ENCODE measurements at regions not wholly inside any gene's neighbourhood (a gene's known extent, or its start where the extent isn't known, plus 50 kb on each side); places are given as distances from the start of the nearest gene placed in this dataset.
"Not testable (repeated sequence)": the region's sequence is repeated elsewhere in the genome, so short reads cannot be mapped to it uniquely, and the experiment has no call there.

DNA sequence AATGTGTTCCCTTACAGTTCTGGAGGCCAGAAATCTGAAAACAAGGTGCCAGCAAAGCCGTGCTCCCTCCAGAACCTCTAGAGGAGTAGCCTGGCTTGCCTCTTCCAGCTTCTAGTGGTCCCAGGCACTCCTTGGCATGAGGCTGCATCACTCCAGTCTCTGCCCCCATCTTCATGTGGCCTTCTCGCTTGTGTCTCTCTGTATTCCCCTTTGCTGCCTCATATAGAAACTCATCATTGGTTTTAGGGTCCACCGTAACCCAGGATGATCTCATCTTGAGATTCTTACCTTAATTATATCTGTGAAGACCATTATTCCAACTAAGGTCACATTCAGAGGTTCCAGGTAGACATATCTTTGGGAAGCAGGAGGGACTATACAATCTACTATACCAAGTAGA, 182.4 kb downstream of the SKIDA1 start:
- Histone ChIP-seq H2AFZ (ENCODE audit: low read depth, low read length) (no peak overlapping the region), H2BK5ac (ENCODE audit: low read depth, low read length, poor library complexity, severe bottlenecking) (no peak overlapping the region), H3K27ac (ENCODE audit: low read length, poor library complexity, severe bottlenecking) (no peak overlapping the region), H3K36me3 (ENCODE audit: control insufficient read depth in 1 of 2, insufficient read depth in 2 of 2, low read depth in 1 of 2, low read length in 2 of 2) (no peaks in the 10 kb centered on the region), H3K4me1 (ENCODE audit: control insufficient read depth, insufficient read depth, low read depth, low read length) (no peaks in the 10 kb centered on the region), H3K9ac (ENCODE audit: low read length) (no peak overlapping the region), H2BK12ac (ENCODE audit: low read length in 2 of 2) (no peak overlapping the region), H3K18ac (ENCODE audit: low read depth in 1 of 2, low read length in 2 of 2) (no peak overlapping the region), H4K91ac (ENCODE audit: low read length) (no peak overlapping the region), H3K4me2 (ENCODE audit: low read length, poor library complexity, severe bottlenecking) (no peak overlapping the region), H3K9me3 (ENCODE audit: control insufficient read depth, low read length) (peaks cover 4% of the 10 kb centered on the region), H2BK15ac (ENCODE audit: low read depth, poor library complexity, severe bottlenecking) (no peak overlapping the region), H3K79me1 (replicated peaks; ENCODE audit: low read length, poor library complexity, severe bottlenecking) (no peaks in the 10 kb centered on the region), H3K14ac (ENCODE audit: low read length in 2 of 2) (no peak overlapping the region), H4K8ac (ENCODE audit: low read length) (peak overlapping the region; percentile 45), H2AK5ac (ENCODE audit: low read length, severe bottlenecking) (no peak overlapping the region), H3K27me3 (ENCODE audit: control insufficient read depth in 1 of 2, insufficient read depth in 1 of 2, low read length in 2 of 2) (peaks cover 0 to 3% of the 10 kb centered on the region in 2 experiments), H3K4me3 (ENCODE audit: insufficient read depth in 1 of 2, low read depth in 1 of 2, low read length in 2 of 2) (no peak overlapping the region), H3K4ac (ENCODE audit: low read depth in 1 of 2, low read length in 2 of 2) (no peak overlapping the region), H2BK120ac (ENCODE audit: low read depth, low read length) (no peak overlapping the region), H3K23ac (ENCODE audit: low read length in 2 of 2) (no peak overlapping the region)
- 95% methylated on average over 3 of the region's 3 CpGs for WGBS
- DNase-seq: no peak

DNA sequence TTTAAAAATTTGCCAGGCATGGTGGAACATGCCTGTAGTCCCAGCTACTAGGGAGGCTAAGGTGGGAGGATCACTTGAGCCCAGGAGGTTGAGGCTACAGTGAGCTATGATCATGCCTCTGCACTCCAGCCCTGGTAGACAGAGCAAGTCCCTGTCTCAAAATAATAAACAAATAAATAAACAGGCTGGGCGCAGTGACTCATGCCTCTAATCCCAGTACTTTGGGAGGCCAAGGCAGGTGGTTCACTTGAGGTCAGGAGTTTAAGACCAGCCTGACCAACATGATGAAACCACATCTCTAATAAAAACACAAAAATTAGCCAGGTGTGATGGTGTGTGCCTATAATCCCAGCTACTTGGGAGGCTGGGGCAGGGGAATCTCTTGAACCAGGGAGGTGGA, 183.0 kb downstream of the SKIDA1 start:
- H3K27ac ChIP-seq (ENCODE audit: low read length, poor library complexity, severe bottlenecking); H2BK15ac ChIP-seq (ENCODE audit: low read depth, poor library complexity, severe bottlenecking); H2AK5ac ChIP-seq (ENCODE audit: low read length, severe bottlenecking); H3K9me3 ChIP-seq (ENCODE audit: control insufficient read depth, low read length); H3K18ac ChIP-seq (ENCODE audit: low read depth in 1 of 2, low read length in 2 of 2); H3K27me3 ChIP-seq (ENCODE audit: control insufficient read depth in 1 of 2, insufficient read depth in 1 of 2, low read length in 2 of 2); H4K91ac ChIP-seq (ENCODE audit: low read length); H3K79me1 ChIP-seq (replicated peaks; ENCODE audit: low read length, poor library complexity, severe bottlenecking); H3K4me3 ChIP-seq (ENCODE audit: insufficient read depth in 1 of 2, low read depth in 1 of 2, low read length in 2 of 2); H3K14ac ChIP-seq (ENCODE audit: low read length in 2 of 2); H2AFZ ChIP-seq (ENCODE audit: low read depth, low read length); H4K8ac ChIP-seq (ENCODE audit: low read length); H3K23ac ChIP-seq (ENCODE audit: low read length in 2 of 2); H2BK5ac ChIP-seq (ENCODE audit: low read depth, low read length, poor library complexity, severe bottlenecking); H2BK120ac ChIP-seq (ENCODE audit: low read depth, low read length); DNase-seq; H3K4me1 ChIP-seq (ENCODE audit: control insufficient read depth, insufficient read depth, low read depth, low read length); H3K36me3 ChIP-seq (ENCODE audit: control insufficient read depth in 1 of 2, insufficient read depth in 2 of 2, low read depth in 1 of 2, low read length in 2 of 2); H2BK12ac ChIP-seq (ENCODE audit: low read length in 2 of 2); H3K9ac ChIP-seq (ENCODE audit: low read length); H3K4me2 ChIP-seq (ENCODE audit: low read length, poor library complexity, severe bottlenecking); H3K4ac ChIP-seq (ENCODE audit: low read depth in 1 of 2, low read length in 2 of 2): not testable (repeated sequence)
- 33% methylated on average over 1 of the region's 1 CpG for WGBS

DNA sequence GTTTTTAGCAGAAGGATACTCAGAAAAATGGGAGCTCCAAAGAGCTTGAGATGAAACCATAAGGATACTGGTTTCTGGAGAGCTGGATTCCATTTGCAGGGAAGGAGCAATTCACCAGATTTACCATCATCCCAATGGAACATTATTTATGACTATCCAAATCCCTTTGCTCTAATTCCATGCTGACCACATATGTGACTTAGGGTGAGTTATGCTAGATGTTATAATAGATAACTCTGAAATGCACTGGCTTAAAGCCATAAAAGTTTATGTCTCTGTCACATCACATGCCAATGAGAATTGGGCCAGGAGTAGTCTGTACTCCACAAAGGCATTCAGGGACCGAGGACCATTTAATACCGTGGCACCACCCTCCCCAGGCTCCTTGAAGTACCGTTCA, 185.2 kb downstream of the SKIDA1 start:
- Histone ChIP-seq H3K9ac (ENCODE audit: low read length) (no peak overlapping the region), H3K4me3 (ENCODE audit: insufficient read depth in 1 of 2, low read depth in 1 of 2, low read length in 2 of 2) (no peak overlapping the region), H3K79me1 (replicated peaks; ENCODE audit: low read length, poor library complexity, severe bottlenecking) (no peaks in the 10 kb centered on the region), H4K8ac (ENCODE audit: low read length) (no peak overlapping the region), H2AK5ac (ENCODE audit: low read length, severe bottlenecking) (no peak overlapping the region), H2BK5ac (ENCODE audit: low read depth, low read length, poor library complexity, severe bottlenecking) (no peak overlapping the region), H3K4ac (ENCODE audit: low read depth in 1 of 2, low read length in 2 of 2) (no peak overlapping the region), H2BK12ac (ENCODE audit: low read length in 2 of 2) (no peak overlapping the region), H3K27me3 (ENCODE audit: control insufficient read depth in 1 of 2, insufficient read depth in 1 of 2, low read length in 2 of 2) (peaks cover 0 to 3% of the 10 kb centered on the region in 2 experiments), H3K14ac (ENCODE audit: low read length in 2 of 2) (no peak overlapping the region), H3K18ac (ENCODE audit: low read depth in 1 of 2, low read length in 2 of 2) (no peak overlapping the region), H2AFZ (ENCODE audit: low read depth, low read length) (no peak overlapping the region), H3K4me1 (ENCODE audit: control insufficient read depth, insufficient read depth, low read depth, low read length) (peaks cover 9% of the 10 kb centered on the region), H2BK120ac (ENCODE audit: low read depth, low read length) (no peak overlapping the region), H3K9me3 (ENCODE audit: control insufficient read depth, low read length) (no peaks in the 10 kb centered on the region), H3K23ac (ENCODE audit: low read length in 2 of 2) (no peak overlapping the region), H2BK15ac (ENCODE audit: low read depth, poor library complexity, severe bottlenecking) (no peak overlapping the region), H3K36me3 (ENCODE audit: control insufficient read depth in 1 of 2, insufficient read depth in 2 of 2, low read depth in 1 of 2, low read length in 2 of 2) (no peaks in the 10 kb centered on the region), H3K4me2 (ENCODE audit: low read length, poor library complexity, severe bottlenecking) (no peak overlapping the region), H4K91ac (ENCODE audit: low read length) (no peak overlapping the region), H3K27ac (ENCODE audit: low read length, poor library complexity, severe bottlenecking) (no peak overlapping the region)
- no peak for DNase-seq
- WGBS: 59% methylated on average over 3 of the region's 3 CpGs

DNA sequence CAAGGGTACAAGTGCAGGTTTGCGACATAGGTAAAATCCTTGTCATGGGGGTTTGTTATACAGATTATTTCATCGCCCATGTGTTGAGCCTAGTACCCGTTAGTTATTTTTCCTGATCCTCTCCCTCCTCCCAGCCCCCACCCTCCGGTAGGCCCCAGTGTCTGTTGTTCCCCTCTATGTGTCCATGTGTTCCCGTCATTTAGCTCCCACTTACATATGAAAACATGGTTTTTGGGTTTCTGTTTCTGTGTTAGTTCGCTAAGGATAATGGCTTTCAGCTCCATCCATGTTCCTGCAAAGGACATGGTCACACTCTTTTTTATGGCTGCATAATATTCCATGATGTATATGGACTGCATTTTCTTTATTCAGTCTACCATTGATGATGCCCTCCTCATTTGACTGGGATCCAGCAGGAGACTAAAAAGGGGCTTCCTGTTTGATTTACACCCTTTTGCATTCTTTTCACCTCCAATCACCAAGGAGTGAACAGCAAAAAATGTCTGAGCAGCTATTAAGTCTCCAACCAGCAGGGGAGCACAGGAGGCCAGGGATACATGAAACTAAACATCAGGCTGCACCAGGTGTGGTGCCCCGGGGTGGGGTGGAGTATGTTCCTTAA, 188.2 kb downstream of the SKIDA1 start:
- Histone ChIP-seq H3K27ac (ENCODE audit: low read length, poor library complexity, severe bottlenecking) (peak overlapping the region; percentile 4), H3K9me3 (ENCODE audit: control insufficient read depth, low read length) (no peaks in the 10 kb centered on the region), H2AFZ (ENCODE audit: low read depth, low read length) (no peak overlapping the region), H3K23ac (ENCODE audit: low read length in 2 of 2) (no peak overlapping the region), H2BK120ac (ENCODE audit: low read depth, low read length) (no peak overlapping the region), H3K27me3 (ENCODE audit: control insufficient read depth in 1 of 2, insufficient read depth in 1 of 2, low read length in 2 of 2) (no peaks in the 10 kb centered on the region), H3K4me3 (ENCODE audit: insufficient read depth in 1 of 2, low read depth in 1 of 2, low read length in 2 of 2) (no peak overlapping the region), H2BK15ac (ENCODE audit: low read depth, poor library complexity, severe bottlenecking) (no peak overlapping the region), H4K8ac (ENCODE audit: low read length) (no peak overlapping the region), H3K4me1 (ENCODE audit: control insufficient read depth, insufficient read depth, low read depth, low read length) (peaks cover 10% of the 10 kb centered on the region), H2AK5ac (ENCODE audit: low read length, severe bottlenecking) (peak overlapping the region; percentile 90), H3K18ac (ENCODE audit: low read depth in 1 of 2, low read length in 2 of 2) (no peak overlapping the region), H3K14ac (ENCODE audit: low read length in 2 of 2) (no peak overlapping the region), H3K4ac (ENCODE audit: low read depth in 1 of 2, low read length in 2 of 2) (peak overlapping the region; percentile 15 to 44), H3K9ac (ENCODE audit: low read length) (no peak overlapping the region), H3K79me1 (replicated peaks; ENCODE audit: low read length, poor library complexity, severe bottlenecking) (no peaks in the 10 kb centered on the region), H4K91ac (ENCODE audit: low read length) (no peak overlapping the region), H2BK12ac (ENCODE audit: low read length in 2 of 2) (no peak overlapping the region), H2BK5ac (ENCODE audit: low read depth, low read length, poor library complexity, severe bottlenecking) (no peak overlapping the region), H3K36me3 (ENCODE audit: control insufficient read depth in 1 of 2, insufficient read depth in 2 of 2, low read depth in 1 of 2, low read length in 2 of 2) (no peaks in the 10 kb centered on the region), H3K4me2 (ENCODE audit: low read length, poor library complexity, severe bottlenecking) (no peak overlapping the region)
- WGBS: 50% methylated on average over 2 of the region's 7 CpGs
- no peak for DNase-seq
